Testis (tissue), 2 donors: ENCODE measurements at regions not wholly inside any gene's neighbourhood (a gene's known extent, or its start where the extent isn't known, plus 50 kb on each side); places are given as distances from the start of the nearest gene placed in this dataset.

Experiments
- POLR2A ChIP-seq: fragments of 450-650 bp; IDR thresholded peaks from one replicate; pipeline ENCODE4 v1.6.1; 2017; ENCODE audit warnings: antibody characterized with exemption, mild to moderate bottlenecking, moderate library complexity
- TF ChIP-seq, protein P1 (sequence below), 3 experiments: fragments of 450-650 bp in 2 of 3; fragments of 200-600 bp in 1 of 3; sonication (generic) in 1 of 3; IDR thresholded peaks; one replicate each; pipeline ENCODE4 v1.5.1; 2016 to 2019; ENCODE audit warnings: antibody characterized with exemption in 3 of 3, mild to moderate bottlenecking in 2 of 3, moderate library complexity in 1 of 3

GRCh38 chr9:113720495-113720894 lies 155.6 kb upstream of the ZNF618 start:
- TF ChIP-seq, protein P1, sequence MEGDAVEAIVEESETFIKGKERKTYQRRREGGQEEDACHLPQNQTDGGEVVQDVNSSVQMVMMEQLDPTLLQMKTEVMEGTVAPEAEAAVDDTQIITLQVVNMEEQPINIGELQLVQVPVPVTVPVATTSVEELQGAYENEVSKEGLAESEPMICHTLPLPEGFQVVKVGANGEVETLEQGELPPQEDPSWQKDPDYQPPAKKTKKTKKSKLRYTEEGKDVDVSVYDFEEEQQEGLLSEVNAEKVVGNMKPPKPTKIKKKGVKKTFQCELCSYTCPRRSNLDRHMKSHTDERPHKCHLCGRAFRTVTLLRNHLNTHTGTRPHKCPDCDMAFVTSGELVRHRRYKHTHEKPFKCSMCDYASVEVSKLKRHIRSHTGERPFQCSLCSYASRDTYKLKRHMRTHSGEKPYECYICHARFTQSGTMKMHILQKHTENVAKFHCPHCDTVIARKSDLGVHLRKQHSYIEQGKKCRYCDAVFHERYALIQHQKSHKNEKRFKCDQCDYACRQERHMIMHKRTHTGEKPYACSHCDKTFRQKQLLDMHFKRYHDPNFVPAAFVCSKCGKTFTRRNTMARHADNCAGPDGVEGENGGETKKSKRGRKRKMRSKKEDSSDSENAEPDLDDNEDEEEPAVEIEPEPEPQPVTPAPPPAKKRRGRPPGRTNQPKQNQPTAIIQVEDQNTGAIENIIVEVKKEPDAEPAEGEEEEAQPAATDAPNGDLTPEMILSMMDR (IDR thresholded peaks at IDR 0.05), result no peak
- no peak for TF ChIP-seq POLR2A
